Stimulated activated CD8-positive, alpha-beta memory T cell treated with anti-CD3 and anti-CD28 coated beads, Interleukin-12 subunit alpha, Interleukin-12 subunit beta, amount 100 ng/mL, for 24 hours (primary cell): ENCODE measurements at regions not wholly inside any gene's neighbourhood (a gene's known extent, or its start where the extent isn't known, plus 50 kb on each side); places are given as distances from the start of the nearest gene placed in this dataset.
"Not testable (repeated sequence)": the region's sequence is repeated elsewhere in the genome, so short reads cannot be mapped to it uniquely, and the experiment has no call there.

ENCODE experiments used
- DNase-seq: peaks from one replicate; pipeline ENCODE4 v3.0.0-alpha.2; 2020; ENCODE audit errors: extremely low read depth

GRCh38 chr6:2307799-2308198 is 62.4 kb upstream of the GMDS start:
- no peak for DNase-seq

GRCh38 chr6:2305951-2306350 is 60.5 kb upstream of the GMDS start:
- DNase-seq, result no peak

GRCh38 chr6:2302482-2302881 is 57.1 kb upstream of the GMDS start:
- not testable (repeated sequence) for DNase-seq

- no peak for DNase-seq
Observed at GRCh38 chr6:2296781-2297180, 51.4 kb upstream of the GMDS start.
